Breast epithelium (tissue), 3 donors: ENCODE measurements at regions not wholly inside any gene's neighbourhood (a gene's known extent, or its start where the extent isn't known, plus 50 kb on each side); places are given as distances from the start of the nearest gene placed in this dataset.

Experiments used
- POLR2A ChIP-seq: fragments of 450-650 bp; IDR thresholded peaks from one replicate; pipeline ENCODE4 v1.6.1; 2016; ENCODE audit warnings: antibody characterized with exemption, mild to moderate bottlenecking, moderate library complexity
- POLR2AphosphoS5 ChIP-seq, 3 donors: sonication (generic); formaldehyde crosslinking; IDR thresholded peaks; one replicate each; pipeline ENCODE4 v1.6.1; 2017; ENCODE audit warnings: antibody characterized with exemption in 3 of 3
- TF ChIP-seq, protein P1 (sequence below), 3 donors: fragments of 450-650 bp; IDR thresholded peaks; one replicate each; pipeline ENCODE4 v1.5.1; 2016 to 2017; ENCODE audit warnings: antibody characterized with exemption in 3 of 3, mild to moderate bottlenecking in 3 of 3, moderate library complexity in 3 of 3

GRCh38 chr16:59905606-59906005, 1171.5 kb upstream of the GOT2 start:
- TF ChIP-seq, protein P1, sequence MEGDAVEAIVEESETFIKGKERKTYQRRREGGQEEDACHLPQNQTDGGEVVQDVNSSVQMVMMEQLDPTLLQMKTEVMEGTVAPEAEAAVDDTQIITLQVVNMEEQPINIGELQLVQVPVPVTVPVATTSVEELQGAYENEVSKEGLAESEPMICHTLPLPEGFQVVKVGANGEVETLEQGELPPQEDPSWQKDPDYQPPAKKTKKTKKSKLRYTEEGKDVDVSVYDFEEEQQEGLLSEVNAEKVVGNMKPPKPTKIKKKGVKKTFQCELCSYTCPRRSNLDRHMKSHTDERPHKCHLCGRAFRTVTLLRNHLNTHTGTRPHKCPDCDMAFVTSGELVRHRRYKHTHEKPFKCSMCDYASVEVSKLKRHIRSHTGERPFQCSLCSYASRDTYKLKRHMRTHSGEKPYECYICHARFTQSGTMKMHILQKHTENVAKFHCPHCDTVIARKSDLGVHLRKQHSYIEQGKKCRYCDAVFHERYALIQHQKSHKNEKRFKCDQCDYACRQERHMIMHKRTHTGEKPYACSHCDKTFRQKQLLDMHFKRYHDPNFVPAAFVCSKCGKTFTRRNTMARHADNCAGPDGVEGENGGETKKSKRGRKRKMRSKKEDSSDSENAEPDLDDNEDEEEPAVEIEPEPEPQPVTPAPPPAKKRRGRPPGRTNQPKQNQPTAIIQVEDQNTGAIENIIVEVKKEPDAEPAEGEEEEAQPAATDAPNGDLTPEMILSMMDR (IDR thresholded peaks at IDR 0.05): no peak
- TF ChIP-seq POLR2A (no peak), POLR2AphosphoS5 (IDR thresholded peaks at IDR 0.05) (no peak)
